ENCODE measurements at regions not wholly inside any gene's neighbourhood (a gene's known extent, or its start where the extent isn't known, plus 50 kb on each side); places are given as distances from the start of the nearest gene placed in this dataset.

DNA sequence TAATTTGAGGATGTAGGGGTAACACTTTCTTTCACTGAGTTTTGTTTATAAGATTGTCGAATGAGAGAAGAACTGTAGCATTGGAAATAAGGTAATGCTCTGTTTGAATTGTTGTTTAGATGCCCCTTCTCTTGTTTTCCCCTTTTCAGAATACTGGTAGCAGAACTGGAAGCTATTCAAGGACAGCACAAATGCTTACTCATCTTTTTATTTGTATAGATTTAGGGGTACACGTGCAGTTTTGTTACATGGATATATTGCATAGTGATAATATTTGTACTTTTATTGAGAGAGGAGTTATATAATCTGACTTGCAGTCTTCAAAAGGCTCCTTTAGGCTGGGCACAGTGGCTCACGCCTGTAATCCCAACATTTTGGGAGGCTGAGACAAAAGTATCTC is 145.4 kb upstream of the HAND2 start:
- TF ChIP-seq, protein P1, sequence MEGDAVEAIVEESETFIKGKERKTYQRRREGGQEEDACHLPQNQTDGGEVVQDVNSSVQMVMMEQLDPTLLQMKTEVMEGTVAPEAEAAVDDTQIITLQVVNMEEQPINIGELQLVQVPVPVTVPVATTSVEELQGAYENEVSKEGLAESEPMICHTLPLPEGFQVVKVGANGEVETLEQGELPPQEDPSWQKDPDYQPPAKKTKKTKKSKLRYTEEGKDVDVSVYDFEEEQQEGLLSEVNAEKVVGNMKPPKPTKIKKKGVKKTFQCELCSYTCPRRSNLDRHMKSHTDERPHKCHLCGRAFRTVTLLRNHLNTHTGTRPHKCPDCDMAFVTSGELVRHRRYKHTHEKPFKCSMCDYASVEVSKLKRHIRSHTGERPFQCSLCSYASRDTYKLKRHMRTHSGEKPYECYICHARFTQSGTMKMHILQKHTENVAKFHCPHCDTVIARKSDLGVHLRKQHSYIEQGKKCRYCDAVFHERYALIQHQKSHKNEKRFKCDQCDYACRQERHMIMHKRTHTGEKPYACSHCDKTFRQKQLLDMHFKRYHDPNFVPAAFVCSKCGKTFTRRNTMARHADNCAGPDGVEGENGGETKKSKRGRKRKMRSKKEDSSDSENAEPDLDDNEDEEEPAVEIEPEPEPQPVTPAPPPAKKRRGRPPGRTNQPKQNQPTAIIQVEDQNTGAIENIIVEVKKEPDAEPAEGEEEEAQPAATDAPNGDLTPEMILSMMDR (IDR thresholded peaks at IDR 0.05): no peak
- TF ChIP-seq POLR2A (IDR thresholded peaks at IDR 0.05): no peak
